ENCODE measurements at regions not wholly inside any gene's neighbourhood (a gene's known extent, or its start where the extent isn't known, plus 50 kb on each side); places are given as distances from the start of the nearest gene placed in this dataset.

DNA sequence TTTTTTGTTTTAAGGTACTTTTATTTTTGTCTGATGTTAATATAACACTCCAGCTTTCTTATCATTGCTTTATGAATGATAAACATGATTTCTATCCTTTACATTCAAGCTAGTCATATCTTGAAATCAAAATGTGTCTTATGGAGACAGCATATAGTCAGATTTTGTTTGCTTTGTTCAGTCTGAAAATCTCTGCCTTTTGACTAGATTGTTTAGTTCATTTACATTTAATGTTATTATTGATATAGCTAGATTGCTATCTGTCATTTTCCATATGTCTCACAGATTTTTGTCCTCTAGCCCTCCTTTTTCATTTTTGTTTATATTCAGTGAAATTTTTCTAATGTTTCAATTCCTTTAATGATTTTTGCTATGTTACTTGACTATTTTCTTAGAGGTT, 332.8 kb downstream of the SMOC2 start:
- no peak for DNase-seq (ENCODE audit: low read depth)

DNA sequence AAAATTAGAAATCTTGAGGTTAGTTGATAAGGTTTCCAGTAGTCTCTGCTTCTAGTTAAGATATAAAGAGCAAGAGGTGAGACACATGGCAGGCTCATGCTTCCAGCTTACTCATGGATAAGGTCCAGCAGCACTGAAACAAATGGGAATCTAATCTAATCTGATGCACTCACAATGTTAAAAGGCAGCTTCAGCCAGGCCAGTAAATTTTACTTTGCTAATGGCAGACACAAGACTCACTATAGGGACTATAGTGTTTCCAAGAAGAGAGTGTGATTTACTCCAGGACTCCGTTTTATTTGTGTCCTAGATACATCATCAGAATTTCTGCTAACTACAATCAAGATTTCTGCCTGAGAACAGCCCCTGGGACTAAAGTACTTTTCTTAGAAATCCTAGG, 324.8 kb downstream of the SMOC2 start:
- DNase-seq (ENCODE audit: low read depth), result no peak

DNA sequence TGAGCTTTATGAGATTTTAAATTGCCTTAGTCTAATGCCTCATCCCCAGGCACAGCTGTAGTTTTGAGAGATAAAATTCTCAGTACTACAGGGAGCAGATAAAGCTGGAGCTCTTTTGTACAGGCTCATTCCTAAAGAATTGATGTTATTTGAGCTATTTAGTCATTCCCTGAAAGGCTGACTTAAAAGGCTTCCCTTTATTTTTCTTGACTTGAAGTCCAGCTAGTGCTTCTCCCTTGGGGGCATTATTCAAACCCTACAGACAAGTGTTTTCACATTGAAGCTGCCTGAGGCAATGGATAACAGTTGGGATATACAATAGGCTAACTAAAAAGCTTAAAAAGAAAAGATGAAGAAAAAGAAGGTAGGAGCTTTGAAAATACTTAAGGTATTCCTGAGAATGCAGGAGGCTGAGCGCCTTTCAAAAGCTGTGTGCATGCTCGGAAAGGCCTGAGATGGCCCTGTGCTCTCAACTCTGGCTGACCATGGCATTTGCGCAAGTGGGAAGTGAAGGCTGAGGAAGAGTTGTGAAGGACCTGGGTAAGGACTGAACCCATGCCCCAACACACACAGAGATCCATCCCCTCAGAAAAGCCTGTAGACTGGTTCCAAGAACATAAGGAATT, 315.1 kb downstream of the SMOC2 start:
- DNase-seq (ENCODE audit: low read depth), result no peak

DNA sequence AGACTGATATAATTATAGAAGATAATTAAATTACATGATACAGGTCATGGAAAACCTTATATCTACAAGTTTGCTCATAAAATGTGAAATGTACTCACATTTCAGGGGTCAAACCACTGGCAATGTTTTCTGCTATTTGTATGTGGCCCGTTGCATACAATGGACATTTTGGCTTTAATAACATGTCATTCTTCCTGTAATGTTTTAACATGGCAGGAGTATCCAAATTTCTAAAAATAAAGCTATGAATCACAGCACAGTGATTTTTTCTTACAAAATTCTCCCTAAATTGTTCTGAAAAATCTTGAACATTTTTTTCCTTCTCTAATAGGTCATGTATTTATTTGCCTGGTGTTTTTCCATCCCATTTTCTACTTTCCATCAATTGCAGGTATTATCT, 305.7 kb downstream of the SMOC2 start:
- DNase-seq (ENCODE audit: low read depth), result no peak

DNA sequence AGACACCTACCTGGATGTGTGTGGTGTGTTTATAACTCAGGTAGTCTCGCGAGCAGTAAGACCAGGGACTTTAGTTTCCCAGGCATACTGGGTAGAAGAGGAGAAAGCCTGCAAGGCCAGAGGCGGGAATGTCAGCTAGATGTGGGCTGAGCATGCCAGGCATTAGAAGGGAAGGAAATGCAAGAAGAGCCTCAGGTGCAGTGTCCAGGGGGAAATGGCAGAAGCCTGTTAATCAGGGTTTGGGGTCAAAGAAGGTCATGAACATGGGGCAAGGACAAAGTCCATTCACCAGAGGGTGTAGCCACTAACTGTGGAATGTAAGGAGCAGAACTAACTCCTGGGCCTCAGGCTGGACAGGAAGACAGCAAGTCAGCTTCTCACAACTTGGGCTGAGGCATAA, 305.0 kb downstream of the SMOC2 start:
- no peak for DNase-seq (ENCODE audit: low read depth)

DNA sequence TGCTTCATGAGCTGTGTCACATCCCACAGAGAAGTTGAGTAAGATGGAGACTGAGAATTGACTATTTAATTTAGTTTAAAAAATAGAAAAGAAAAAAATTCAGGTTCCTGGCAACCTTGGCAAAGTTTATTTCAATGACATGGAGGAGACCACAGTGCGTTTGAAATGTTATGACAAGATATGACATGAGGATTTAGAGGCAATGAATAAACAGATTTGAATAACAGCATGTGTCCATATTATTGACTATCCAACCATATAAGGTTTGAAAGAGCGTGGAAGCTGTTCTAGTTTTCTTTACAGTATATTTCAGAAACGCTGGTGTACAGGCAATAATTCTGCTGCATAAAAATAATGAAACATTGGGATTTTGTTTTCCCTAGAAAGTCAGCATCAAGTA, 303.9 kb downstream of the SMOC2 start:
- DNase-seq (ENCODE audit: low read depth), result no peak

DNA sequence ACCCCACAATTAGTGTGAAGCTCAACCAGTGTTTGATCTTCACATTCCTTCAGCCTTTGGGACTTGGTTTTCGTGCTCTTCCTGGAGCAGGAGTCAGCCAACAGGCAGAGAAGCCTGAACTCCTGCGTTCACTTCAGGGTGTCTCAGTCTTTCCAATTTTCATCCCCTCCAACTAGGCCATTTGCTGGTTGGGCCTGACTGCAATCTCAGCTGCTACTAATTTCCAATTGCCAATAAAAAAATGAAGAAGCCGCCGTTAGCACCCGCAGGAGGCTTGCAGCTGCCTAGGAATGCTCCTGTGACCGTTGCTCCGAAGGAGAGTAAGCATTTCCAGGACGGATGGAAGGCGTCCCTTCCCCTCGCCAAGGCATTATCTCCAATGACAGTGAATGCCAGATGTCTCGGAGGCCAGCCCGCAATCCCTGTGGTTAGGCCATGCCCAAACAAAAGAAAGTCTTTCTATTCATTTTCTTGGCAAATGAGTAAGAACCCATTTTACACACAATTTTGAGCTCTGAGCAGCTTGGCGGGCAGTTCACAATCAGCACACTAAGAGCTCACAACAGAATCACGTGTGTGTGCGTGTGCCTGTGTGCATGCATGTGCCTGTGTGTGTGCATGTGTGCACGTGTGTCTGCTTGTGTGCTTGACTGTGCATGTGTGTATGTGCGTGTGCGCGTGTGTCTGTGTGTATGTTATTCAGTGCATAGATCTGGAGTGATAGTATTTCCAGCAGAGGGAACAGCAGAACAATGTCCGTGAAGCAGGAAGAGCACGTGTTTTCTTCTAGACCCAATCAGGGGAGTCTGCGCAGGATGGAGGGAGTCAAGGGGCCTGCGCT, 301.2 kb downstream of the SMOC2 start:
- no peak for DNase-seq (ENCODE audit: low read depth)

DNA sequence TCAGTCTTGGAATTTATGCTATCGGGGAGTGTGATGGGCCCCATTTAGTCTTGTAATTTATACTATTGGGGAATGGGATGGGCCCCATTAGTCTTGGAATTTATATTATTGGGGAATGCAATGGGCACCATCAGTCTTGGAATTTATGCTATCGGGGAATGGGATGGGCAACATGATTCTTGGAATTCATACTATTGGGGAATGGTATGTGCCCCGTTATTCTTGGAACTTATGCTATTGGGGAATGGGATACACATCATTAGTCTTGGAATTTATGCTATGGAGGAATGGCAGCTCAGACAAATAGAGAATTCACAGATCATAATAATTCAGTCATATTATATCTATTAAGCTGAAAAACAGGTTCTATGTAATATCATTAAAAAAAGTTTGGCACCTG, 300.3 kb downstream of the SMOC2 start:
- DNase-seq (ENCODE audit: low read depth), result no peak

DNA sequence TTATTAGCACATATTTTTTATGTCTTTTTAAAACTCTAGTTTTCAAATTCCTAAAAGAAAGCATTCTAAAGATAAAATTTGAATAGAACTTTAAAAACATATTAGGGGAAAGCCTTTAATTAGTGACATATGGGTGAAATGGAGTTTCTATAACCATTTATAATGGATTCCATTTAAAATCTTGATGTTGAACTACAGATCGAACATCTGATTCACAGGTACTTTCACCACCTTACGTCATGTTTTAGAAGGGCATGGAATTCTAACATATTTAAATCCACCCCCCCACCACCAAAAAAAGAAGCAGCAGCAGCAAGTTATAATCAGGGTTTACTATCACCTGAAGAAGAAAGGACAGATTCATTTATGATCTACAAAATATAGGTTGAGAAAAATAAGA, 298.4 kb downstream of the SMOC2 start:
- DNase-seq (ENCODE audit: low read depth), result no peak

DNA sequence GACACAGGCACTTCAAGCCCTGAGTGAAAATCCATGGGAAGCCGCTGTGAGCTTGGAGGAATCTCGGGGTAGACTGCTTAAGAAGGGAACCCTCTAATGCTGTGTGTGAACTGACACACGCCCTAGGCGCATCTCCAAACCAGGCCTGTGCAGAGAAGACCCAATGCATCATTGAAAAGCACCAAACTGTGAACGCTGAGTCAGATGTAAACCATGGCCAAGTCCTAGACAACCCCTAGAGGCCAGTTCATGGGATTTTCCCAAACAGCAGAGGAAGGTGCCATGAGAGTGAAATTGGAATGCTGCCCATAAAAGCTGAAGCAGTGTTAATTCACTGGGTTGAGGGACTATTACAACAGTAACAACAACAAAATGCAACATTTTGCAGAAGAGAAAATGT, 296.5 kb downstream of the SMOC2 start:
- DNase-seq (ENCODE audit: low read depth), result no peak

DNA sequence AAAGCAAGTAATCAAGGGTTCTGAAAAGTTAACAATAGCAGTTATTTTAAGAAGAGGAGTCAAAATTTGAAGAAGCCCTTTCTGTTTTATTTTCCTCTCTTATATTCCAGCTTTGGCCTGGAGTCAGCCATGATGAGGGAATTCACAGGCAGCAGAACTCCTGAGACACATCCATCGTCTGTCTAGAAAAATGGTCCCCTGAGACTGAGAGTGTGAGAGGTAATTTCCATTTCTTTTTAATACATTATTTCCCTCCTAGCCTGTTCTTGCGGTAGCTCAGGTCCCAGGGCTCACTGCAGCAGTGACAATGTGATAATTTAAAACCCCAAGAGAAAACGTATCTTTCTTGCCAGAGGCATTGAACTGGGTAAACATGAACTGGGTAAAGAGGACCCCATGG, 296.0 kb downstream of the SMOC2 start:
- DNase-seq (ENCODE audit: low read depth), result no peak

DNA sequence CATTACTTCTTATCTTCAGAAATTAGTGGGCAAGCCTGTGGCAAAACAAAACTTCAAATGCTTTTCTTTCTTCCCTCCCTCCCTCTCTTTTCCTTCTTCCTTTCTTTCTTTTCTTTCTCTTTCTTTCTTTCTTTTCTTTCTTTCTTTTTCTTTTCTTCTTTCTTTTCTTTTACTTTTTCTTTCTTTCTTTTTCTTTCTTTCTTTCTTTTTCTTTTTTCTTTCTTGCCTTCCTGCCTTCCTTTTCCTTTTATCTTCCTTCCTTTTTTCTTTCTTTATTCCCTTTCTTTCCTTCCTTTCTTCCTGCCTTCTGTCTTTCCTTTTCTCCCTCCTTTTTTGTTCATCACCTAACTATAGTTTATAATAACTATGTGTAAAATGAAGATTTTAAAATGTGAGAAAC, 295.1 kb downstream of the SMOC2 start:
- no peak for DNase-seq (ENCODE audit: low read depth)

DNA sequence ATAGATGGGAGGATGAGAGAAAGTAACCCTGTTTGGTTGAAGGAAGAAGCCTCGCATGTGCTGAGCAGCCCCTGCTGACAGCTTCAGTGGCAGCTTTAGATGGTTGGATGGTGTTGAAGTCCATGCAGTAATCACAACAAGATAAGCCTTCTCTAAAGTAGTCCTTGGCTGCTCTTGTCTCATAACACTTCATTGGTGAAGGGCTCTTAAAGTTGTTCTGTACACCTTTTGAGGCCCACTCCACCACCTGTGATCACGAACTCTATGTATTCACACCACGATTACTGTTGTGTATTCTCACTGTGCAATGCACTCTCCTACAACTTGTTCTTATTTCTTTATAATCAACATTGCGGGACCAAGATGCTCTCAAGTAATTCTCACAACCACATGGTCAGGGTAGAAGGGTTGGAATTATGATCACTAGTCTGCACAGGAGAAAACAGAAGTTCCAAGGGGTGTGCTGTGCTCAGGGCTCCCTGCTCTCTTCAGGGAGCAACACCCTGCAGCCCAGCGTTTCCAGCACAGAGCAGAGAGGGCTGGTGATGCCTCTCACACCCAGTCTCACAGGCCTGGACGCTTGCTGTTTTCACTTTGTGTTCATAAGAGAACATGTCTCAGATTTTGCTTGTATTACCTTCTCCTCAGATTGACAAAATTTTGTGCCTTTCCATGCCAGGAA, 294.4 kb downstream of the SMOC2 start:
- no peak for DNase-seq (ENCODE audit: low read depth)

DNA sequence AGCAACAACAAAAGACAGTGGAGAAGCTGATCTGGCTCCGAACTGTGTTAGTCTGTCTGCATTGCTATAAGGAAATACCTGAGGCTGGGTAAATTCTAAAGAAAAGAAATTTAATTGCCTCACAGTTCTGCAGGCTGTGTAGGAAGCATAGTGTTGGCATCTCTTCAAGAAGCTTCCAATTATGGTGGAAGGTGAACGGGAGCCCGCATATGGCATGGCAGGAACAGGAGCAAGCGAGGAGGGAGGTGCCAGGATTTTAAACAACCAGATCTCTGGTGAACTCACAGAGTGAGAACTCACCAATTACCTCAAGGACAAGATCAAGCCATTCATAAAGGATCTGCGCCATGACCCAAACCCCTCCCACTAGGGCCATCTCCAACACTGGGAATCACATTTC, 293.5 kb downstream of the SMOC2 start:
- no peak for DNase-seq (ENCODE audit: low read depth)

DNA sequence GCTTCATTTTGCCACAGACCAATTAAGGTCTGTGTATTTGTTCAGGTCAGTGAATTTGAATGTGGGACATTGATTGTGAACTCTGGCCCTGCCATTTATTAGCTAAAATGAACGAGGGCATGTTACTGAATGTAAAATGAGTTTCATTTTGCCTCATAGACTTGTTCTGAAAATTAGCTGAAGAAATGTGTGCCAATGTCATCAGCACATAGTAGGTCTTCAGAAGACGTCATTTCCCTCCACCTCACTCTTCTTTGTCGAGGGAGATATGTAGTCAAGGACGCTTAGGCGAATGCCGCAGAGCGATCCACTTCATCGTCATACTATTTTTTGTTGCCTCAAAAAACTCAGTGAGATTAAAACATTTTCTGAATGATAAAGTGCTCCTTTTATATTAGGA, 291.7 kb downstream of the SMOC2 start:
- no peak for DNase-seq (ENCODE audit: low read depth)

DNA sequence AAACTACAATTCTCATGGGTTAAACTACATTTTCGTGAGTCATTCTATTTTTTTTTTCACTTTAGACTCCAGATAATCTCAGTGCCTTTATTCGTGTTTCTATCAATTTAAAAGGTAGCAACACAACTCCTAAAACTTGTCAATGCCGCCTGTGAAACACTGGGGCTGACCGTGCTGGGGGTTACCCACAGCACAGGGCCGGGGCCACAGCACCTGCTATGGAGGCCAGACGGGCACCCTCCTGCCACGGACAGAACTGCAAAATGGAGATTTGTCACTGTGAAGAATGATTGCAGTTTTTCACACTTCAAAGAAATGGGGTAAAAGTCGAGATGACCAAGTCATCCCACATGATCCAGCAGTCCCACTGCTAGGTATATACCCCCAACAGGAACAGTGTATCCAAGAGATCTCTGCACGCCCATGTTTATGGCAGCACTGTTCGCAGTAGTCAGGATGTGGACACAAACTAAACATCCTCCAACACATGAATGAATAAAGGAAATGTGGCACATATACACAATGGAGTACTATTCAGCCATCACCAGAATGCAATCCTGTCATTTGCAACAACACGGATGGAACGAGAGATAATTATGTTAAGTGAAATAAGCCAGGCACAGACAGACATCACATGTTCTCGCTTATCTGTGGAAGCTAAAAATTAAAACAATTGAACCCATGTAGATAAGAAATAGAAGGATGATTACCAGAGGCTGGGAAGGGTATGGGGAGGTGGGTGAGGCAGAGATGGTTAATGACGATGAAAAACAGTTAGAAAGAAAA, 290.1 kb downstream of the SMOC2 start:
- no peak for DNase-seq (ENCODE audit: low read depth)

DNA sequence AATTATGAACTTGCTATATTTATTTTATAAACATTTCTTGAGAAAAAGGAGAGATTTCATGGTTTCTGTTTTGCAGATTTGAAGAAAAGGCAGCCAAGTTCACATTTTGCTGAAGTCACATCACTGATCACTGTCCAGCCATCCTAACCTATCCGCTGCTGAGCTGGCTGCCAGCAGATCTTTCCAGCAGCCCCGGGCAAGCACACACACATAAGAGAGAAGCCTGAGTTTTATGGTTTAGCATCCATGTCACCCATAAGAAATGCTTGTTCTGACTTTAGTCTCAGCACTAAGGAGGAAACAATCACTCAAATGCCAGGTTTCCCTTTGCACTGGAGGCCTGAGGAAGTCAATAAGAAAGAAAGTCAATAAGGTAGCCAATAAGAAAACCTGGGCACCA, 287.1 kb downstream of the SMOC2 start:
- no peak for DNase-seq (ENCODE audit: low read depth)

DNA sequence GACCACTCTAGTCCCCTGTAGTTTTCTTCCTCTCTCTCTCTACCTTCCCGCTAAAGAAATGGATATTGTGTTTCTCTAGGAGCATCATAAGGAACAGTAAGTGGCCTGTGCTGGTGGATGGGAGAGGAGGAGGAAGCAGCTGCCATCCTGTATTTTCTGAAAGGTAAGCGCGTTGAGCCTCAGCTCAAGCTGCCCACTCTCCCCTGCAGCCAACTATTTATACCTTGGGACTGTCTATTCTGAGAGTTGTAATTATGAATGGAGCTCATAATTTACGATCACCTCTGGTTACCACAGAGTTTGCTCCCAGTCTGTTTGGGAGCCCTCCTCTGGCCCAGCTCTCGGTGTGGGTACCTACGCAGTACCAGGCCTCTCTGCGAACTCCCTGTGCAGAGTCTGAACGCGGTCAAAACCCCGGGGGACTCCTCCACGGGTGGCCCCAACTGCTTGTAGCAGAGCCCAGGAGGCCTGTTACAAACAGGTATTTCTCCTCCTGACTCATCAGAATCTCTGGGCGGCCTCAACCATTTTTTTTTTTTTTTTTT, 285.4 kb downstream of the SMOC2 start:
- no peak for DNase-seq (ENCODE audit: low read depth)

DNA sequence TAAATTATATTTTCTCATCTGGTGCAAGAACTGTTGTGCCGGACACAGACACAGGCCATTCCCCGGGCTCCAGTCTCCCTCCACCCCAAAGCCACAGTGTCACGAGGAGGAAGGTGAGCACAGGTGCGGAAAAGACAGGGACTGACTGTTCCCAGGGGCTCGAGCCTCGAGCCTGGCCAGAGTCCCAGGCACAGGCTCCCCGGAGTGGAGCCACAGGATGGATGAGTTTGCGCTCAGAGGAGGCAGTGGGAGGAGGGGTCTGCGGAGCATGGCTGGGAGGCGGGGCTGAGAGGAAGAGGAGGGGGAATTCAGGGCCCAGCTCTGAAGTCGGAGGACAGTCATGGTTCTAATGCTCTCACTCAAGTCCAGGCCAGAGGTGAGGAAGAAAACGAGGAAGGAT, 284.8 kb downstream of the SMOC2 start:
- no peak for DNase-seq (ENCODE audit: low read depth)

DNA sequence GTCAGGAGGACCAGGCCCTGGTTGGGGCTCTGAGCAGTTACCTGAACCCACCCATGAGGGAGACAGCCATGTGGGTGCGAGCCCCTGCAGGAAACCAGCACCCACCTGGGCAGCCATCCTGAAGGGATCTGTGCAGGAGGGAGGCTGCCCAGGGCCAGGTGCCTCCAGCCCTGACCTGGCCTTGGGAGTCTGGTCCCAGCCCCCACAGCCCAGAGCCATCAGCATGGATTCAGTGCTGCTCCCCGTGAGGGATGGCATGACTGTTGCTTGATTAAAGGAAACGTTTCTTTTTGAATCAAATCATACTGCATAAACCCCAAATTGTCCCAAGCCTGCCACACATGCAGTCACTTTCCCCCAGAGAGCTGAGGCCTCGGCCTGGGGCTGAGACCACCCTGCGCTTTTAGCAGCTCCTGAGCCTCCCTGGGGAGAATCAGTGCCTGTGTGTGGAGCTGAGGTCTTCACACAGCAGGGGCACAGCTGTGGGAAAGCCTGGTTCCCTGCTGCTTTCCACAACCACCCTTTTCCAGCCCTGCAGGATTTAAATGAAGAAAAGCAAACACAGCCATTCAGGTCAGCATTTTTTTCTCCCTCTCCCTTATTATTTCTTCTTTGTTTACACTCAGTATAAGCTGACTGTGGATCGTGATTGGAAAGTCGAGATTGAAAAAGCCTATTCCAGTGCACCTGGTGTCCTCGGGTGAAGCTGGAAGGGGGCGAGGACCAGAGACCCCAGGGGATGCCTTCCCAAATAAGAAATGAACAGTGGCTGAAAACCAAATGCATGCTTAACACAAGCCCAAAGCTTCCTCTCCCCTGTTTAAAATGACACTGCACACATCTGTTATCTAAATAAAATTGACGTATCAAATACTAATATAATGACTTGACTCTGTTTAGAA, 283.9 kb downstream of the SMOC2 start:
- no peak for DNase-seq (ENCODE audit: low read depth)

DNA sequence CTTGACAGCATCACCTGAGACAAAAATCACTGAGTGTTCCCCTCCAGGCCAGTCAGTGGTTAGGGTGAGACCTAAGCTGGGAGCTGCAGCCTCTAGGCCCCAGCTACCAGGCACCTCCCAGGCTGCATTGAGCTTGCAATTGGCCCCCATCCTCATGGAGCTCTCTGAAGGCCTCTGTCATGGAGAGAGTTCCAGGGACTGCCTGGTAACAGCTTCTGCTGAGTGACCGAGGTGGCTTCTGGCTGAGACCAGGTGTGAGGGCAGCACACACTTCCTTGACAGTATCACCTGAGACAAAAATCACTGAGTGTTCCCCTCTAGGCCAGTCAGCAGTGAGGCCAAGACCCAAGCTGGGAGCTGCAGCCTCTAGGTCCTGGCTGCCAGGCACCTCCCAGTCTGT, 283.0 kb downstream of the SMOC2 start:
- DNase-seq (ENCODE audit: low read depth), result no peak

Data from stimulated activated CD8-positive, alpha-beta memory T cell treated with anti-CD3 and anti-CD28 coated beads, Interleukin-15, amount 100 ng/mL, for 24 hours (primary cell).